GM21576 (cell line): ENCODE measurements at regions not wholly inside any gene's neighbourhood (a gene's known extent, or its start where the extent isn't known, plus 50 kb on each side); places are given as distances from the start of the nearest gene placed in this dataset.
"Not testable (repeated sequence)": the region's sequence is repeated elsewhere in the genome, so short reads cannot be mapped to it uniquely, and the experiment has no call there.

Source experiments
- ATAC-seq: cut with Tn5 transposase; IDR thresholded peaks from one replicate; pipeline ENCODE4 v1.9.1; 2021; ENCODE audit warnings: mild to moderate bottlenecking, moderate library complexity; ENCODE audit not compliant: unreplicated experiment

DNA sequence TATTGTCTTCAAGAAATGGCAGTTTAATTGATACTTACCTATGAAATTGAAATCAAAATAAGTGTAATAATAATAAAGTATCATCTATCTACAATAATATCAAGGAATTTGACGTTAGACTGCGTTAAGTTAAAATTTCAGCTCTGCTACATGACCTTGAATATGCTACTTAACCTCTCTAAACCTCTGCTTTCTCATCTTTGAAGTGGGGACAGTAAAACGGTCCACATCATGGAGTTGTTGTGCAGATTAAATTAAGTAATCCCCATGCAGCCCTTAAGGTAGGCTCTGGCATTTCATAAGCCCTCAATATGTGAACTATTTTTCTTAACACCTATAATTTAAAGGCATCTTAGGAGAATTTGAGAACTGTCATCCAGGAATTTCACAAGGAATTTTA lies 252.4 kb upstream of the PHF14 start:
- no peak for ATAC-seq

DNA sequence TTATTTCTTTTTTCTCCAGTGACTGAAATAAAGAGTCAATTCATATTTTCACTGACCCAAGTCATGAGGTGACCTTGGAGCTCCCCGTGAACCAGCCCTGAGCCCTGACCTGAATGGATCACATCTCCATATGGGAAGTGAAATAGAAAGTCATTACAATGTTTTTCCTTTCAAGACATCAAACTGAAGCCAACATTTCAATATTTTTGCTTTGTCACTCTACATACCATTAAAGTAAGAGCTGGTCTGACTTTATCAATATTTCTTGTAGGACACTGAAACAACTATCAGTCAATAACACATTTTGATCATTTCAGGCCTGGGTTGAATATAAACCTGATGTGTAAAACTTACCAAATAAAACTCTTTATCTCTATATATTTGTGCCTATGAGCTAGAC lies 249.8 kb upstream of the PHF14 start:
- ATAC-seq: no peak

DNA sequence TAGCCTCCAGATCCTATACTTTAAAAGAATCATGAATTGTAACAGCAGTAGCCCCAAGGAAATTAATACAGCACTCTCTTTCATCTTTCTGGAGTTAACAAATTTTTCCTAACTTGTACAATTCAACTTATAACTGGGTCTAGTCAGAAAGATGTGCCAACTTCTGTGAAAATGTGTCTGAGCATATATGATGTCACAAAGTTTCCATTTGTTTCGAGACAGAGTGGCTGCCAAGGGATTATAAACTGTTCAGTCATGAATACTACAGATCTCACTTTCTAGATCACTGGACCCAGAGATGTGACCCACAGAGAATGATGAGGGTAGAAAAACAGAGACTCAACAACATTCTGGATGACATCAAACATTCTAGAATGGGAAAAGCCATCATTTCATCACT lies 249.2 kb upstream of the PHF14 start:
- ATAC-seq: no peak

DNA sequence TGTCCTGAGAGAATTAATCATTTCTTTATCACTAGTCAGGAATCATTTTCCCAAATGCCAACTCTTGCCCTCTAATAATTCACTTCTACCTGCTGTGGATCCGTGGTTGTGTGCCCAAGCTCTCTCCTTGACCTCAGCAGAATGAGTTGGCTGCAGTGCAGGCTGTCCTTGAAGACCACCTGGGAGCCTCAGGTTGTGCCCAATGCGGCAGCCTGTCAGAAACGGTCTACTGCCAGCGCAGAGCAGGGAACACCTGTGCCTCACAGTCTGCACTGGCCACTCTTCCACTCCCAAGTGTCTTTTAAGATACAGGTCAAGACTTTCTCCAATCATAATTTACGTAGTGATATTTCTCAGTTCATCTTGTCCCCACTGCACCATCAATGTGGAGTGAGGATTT lies 246.0 kb upstream of the PHF14 start:
- no peak for ATAC-seq

DNA sequence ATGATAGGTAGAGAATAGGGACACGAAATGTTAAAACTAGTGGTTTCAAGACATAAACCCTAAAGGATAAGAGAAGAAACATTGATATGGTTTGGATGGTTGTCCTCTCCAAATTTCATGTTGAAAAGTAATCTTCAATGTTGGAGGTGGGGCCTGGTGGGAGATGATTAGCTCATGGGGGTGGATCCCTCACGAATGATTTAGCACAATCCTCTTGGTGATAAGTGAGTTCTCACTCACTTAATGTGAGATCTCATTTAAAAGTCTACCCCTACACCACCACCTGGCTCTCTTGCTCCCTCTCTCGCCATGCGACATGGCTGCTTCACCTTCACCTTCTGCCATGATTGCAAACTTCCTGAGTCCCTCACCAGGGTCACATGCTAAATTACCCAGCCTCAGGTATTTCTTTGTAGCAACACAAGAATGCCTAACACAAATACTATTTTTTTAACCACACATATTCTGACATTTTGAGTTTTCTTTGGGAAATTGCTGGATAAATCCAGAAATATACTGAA lies 242.4 kb upstream of the PHF14 start:
- ATAC-seq: no peak

DNA sequence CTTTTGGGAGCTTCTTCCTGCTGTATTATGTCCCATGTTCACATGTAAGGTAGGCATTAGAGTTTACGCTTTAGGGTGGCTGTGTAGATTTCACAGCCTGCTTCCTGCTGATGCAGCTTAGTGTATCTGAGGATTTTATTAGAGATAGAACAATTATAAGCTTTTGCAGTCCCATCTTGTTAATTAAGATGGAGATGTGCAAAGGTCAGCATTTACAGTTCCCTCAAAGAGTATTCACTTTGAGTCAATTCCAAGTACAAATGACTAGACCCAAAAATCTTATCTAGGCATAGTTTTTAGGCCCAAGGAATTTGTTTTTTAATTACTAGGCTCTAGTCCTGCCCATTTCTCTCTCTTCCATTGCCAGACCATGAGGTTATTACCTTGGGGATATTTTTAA lies 239.9 kb upstream of the PHF14 start:
- no peak for ATAC-seq

DNA sequence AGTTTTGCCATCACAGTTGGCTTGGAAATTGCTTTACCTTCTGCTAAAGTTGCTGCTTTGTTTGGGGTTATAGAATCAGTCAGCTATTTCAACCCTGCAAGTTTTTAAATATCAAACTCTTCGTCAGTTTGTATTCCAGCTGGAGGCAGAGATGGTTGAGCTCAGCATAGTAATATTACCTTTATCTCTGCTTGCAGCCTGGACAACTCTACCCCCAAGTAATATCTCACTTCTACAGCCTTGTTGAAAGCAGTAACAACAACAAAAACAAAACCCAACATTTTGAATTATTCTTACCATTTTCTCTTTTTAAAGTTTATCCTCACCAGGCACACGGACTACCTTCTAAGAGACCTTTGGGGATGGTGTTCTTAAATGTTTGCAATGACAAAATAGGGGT lies 239.1 kb upstream of the PHF14 start:
- no peak for ATAC-seq

DNA sequence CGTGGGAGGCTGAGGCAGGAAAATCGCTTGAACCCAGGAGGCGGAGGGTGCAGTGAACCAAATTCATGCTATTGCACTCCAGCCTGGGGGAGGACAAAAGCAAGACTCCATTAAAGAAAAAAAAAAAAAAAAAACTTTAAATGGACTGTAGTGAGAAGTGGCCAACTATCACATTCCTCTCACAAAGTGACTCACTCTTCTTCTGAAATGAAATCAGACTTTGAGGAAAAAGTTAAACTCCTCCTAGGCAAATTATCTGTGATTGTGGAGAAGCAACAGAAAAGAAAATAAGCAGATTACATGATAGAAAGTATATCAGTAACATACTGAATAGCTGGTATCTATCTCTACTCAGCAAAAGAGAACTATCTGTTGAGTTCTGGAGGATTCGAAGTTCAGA lies 234.3 kb upstream of the PHF14 start:
- ATAC-seq: no peak

DNA sequence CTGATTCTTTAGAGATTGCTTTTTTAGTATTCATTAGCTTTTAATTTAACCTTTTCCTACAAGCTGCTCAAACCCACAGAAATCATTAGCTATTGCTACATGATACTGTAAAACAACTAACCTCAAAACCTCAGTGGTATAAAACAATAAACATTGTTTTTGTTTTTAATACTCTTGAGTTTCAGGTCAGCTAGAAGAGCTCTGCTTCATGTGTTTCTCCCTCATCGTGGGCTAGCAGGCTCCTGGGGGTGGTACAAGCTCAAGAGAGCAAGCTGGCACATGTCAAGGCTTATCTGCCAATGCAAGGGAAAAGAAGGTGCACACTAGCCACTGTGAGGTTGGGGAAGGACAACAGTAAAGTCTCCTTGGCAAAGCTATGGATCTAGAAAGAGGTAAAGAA lies 232.9 kb upstream of the PHF14 start:
- no peak for ATAC-seq

DNA sequence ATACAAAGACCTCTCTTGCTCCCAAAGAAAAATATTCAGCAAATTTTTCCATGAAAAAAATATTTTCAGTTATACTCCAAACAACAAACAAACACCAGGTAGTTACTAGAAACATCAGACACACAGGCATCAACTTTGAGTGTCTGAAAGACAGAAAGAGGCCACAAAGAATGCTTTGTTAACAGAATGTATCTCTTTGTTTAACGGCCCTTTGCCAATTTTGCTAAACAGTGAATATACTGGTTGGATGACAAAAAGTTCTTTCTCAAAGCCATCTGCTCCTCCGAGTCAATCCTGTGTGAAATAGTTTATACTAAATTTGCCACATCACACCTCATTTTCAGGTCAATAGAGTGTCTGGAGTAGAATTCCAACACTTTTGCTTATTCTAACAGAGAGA lies 216.7 kb upstream of the PHF14 start:
- no peak for ATAC-seq

DNA sequence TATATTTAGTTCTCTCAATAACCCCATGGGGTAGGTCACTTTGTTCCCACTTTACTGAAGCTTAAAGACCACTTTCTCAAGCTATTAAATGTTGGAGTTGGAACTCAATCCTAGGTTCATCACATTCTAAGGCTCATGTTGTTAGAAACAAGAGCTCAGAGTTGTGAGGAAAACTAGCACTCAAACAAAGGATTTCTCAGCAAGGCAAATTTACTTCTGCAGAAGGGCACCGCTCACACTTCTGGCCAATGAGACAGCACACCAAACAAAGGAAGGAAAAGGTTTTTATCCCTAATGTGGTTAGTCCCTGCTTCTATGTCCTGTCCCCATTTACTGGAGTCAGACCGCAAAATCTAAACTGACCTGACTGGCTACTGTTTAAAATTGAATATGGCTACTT lies 214.6 kb upstream of the PHF14 start:
- no peak for ATAC-seq

DNA sequence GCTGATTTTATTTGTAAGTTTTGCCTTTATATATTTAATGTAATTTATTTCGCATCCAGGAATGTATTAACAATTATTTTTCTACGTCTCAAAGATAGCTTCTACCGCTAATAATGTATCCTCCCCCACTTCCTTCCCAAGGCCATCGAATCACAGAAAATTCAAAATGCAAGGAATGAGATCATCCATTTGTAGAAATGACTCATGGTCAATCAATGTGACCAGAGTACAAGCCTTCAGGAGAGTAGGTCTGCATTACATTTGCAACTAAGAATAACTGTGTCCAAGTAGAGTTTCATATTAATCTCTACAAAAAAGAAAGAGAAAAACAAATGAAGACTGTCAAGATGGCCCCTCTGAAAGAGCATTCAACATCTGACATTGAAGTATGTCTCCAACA lies 205.9 kb upstream of the PHF14 start:
- ATAC-seq: no peak

DNA sequence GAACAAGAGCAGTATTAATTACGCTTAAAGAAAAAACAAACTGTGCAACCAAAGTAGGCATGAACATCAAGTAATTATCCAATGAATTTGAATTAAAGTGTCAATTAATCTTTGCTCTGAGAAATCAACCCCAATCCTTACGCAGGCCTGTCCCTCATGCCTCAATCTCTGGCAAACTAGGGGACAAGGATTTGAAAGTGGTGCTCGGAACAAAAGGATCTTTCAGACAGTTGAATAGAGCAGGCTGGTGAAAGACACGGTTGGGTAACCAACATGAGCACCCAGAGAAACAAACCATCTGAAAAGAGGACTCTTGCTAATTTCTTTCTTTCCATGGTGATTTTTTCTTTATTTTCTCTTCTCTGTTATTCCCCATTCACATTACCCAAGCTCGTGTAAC lies 203.5 kb upstream of the PHF14 start:
- ATAC-seq: no peak

DNA sequence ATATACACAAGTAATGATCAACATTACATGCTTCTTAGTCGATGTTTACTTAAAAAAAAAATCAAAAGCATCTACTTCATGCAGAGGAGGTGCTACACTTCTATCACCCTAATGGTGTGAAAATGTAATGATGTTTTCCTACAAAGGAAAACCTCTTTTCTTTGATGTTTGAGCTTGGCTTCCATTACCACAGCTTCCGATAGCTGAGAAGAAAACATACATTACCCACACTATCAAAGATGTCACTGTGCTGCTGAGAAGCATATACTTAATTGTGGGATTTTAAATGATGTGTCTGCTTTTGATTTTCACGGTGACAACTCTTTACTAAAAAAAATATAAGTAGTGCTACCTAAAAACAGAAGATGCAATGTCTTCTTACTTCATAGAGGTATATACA lies 200.2 kb upstream of the PHF14 start:
- ATAC-seq: no peak

DNA sequence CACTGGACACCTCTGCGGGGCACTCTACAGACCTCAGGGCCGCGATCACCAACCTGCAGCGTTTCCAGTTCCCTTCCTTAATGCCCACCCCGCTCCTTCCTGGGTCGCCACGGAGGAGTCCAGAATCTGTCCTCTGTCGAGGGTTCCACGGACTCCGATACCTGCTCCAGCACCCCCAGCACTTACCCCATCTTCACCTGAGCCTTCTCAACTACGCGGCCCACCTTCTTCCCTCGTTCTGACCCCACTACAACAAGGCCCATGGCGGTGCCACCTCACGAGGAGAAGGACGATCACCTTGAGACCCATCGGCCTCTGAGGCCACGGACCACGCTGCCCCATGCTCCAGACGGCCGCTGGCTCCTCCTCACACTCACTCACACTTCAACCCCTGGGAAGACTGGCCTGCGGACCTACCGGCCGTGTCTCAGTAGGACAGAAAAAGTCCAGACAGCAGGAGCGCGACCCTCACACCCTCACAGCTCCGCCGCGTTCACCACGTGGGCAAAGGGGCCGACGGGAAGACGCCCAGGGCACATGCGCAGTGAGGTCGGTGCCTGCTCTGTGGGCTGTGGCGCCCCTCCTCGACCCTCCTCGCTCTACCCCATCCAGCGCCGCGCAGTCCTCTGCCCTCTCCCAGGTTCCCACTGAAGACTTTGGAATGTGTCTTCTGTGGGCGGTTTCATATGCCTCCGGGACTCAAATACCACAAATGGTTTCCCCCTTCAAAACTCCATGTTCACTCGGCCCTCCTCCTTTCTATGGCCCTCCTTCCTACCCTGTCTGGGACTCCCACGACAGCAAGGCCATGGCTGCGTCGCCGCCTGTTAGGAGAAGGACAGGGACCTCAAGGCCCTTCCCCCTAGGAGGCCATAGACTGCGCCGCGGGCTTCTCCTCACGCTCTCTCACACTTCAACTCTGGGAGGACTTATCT lies 193.9 kb upstream of the PHF14 start:
- ATAC-seq: no peak

DNA sequence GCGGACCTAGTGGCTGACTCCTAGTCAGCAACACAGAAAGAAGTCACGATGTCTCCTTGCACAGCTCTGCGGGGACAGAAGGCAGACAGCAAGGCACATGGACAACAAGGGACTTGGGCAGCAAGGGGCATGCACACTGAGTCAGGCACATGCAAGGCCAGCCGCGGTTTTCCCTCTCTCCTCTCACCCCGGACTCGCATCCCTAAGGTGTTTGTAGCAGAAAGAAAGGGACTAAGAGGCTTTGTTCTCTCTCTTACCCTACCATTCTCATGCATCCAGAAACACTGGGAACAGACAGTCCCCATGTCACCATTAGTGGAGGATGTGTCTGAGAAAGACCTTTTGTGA lies 193.3 kb upstream of the PHF14 start:
- no peak for ATAC-seq

DNA sequence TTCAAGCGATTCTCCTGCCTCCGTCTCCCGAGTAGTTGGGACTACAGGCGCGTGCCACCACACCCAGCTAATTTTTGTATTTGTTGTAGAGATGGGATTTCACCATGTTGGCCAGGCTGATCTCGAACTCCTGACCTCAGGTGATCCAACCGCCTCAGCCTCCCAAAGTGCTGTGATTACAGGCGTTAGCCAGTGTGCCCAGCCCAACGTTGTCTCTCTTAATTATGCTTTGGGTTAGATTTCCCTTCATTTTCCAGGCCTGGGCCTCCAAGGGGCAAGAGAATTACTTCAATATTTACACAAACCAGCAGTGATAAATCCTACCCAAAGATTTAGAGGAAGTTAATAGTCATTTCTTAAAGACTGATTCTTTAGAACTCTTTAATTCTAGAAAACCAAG lies 186.7 kb upstream of the PHF14 start:
- not testable (repeated sequence) for ATAC-seq

DNA sequence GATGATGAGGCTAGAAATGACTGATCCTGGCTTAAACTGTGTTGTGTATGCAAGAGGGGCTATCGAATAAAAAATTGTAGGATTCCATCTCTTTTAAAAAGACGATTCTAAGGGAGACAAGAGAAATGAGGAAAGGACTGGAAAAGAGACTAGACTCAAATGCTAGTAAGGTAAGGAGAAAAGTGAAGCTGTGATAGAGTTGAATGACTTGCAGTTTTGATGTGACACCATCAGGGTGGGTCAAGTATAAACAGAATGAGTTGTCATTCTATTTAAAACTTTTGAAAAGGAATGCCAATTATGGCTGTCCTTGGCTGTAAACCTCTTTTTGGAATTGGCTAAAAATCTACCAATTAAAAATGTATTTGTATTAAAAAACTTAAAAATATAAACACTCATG lies 184.5 kb upstream of the PHF14 start:
- no peak for ATAC-seq

DNA sequence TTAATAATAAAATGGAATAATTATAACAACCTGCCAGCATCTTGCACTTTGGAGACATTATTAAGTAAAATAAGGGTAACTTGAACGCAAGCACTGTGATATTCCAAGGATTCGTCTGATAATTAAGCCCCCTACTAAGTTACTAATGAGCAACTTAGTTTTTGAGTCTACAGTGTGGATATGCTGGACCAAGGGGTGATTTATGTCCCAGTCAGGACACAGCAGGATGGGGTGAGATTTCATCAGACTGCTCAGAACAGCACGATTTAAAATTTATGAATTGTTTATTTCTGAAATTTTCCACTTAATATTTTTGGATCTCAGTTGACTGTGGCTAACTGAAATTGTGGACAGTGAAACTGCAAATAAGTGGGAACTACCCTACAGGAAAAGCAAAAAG lies 182.8 kb upstream of the PHF14 start:
- no peak for ATAC-seq

DNA sequence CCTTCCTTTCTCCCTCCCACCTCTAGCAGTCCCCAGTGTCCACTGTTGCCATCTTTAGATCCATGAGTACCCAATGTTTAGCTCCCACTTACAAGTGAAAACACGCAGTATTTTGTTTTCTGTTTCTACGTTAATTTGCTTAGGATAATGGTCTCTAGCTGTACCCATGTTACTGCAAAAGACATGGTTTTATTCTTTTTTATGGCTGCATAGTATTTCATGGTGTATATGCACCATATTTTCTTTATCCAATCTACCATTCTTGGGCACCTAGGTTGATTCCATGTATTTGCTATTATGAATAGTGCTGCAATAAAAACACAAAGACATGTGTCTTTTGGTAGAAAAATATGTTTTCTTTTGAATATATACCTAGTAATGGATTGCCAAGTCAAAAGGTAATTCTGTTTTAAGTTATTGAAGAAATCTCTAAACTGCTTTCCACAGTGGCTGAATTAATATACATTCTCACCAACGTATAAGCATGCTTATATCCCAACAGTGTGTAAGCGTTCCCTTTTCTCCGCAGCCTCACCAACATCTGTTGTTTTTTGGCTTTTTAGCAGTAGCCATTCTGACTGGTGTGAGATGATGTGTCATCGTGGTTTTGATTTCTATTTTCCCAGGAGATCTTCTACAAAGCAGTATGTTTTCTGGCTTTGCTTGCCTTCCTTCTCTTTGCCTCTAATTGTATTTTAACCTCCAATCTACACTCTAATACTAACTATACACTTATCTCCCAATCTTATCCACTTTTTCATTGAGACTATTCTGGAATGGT lies 179.5 kb upstream of the PHF14 start:
- ATAC-seq: no peak

DNA sequence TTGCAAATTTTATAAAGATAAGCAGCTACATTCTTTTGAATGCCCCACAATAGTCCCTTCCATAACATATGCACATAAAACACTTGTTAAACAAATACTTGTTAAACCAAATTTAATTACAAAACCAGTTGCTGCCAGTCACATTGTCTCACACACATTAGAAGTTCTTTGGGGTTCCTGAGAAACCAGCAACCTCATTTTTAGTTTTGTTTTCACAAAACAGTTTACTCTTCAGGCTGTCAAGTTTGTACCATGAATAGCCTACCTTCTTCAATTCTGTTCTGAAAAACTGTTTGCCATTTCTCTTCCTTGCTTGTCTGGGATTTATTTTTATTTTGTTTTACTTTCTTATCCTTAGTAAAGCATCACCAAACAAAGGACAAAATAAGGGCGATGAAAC lies 176.5 kb upstream of the PHF14 start:
- no peak for ATAC-seq

DNA sequence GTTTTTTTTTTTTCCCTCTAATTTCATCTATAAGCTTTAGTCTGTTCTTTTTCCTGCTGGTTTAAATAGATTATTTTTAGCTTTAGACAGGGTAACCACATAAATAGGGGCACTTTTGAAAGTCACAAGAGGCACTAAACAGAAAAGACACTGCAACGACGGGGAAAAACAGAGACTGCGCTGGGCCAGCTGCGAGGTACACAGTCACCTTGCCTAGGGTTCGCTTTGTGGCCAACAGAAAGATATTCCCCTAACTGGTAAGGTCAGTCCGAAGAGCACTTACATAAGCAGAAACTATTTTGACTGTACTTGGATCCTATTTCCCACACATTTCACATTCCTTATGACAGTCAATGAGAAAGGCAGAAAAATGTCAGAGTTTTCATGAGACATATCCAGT lies 175.6 kb upstream of the PHF14 start:
- ATAC-seq: no peak
